WTC11 (cell line): ENCODE measurements at regions not wholly inside any gene's neighbourhood (a gene's known extent, or its start where the extent isn't known, plus 50 kb on each side); places are given as distances from the start of the nearest gene placed in this dataset.

Experiments
- ATAC-seq: fragments of 200-7000 bp; cut with Tn5 transposase; 2 replicates; pipeline ENCODE4 v1.10.0; 2021; ENCODE audit warnings: mild to moderate bottlenecking, moderate library complexity
- CTCF ChIA-PET: fragments of 300-600 bp; sonication (Branson Sonifier 250); formaldehyde crosslinking; loops from one replicate; lab custom pipeline; 2021; ENCODE audit warnings: antibody characterized with exemption; lab: Charles Lee
- POLR2A ChIA-PET: fragments of 350-600 bp; sonication (Branson Sonifier 250); formaldehyde crosslinking; loops from one replicate; lab custom pipeline; 2021; ENCODE audit warnings: antibody characterized with exemption; lab: Charles Lee
- DNase-seq: peaks from one replicate; pipeline ENCODE4 v3.0.0; 2021; ENCODE audit warnings: low spot score
- H3K27ac Mint-ChIP-seq: 2 replicates; pipeline ENCODE4 v1.8.0; 2021; ENCODE audit warnings: mixed read lengths
- H3K27me3 Mint-ChIP-seq: 2 replicates; pipeline ENCODE4 v1.8.0; 2021; ENCODE audit warnings: low read depth, mild to moderate bottlenecking, moderate library complexity, mixed read lengths
- H3K36me3 Mint-ChIP-seq: 2 replicates; pipeline ENCODE4 v1.8.0; 2021; ENCODE audit warnings: mixed read lengths
- H3K4me1 Mint-ChIP-seq: 2 replicates; pipeline ENCODE4 v1.8.0; 2022; ENCODE audit warnings: mixed read lengths
- H3K4me3 Mint-ChIP-seq: 2 replicates; pipeline ENCODE4 v1.8.0; 2021; ENCODE audit warnings: mild to moderate bottlenecking, moderate library complexity, mixed read lengths
- H3K9me3 Mint-ChIP-seq: 2 replicates; pipeline ENCODE4 v1.8.0; 2021; ENCODE audit warnings: mixed read lengths
- ELF4 ChIP-seq: sonication (generic); formaldehyde crosslinking; IDR thresholded peaks from 2 replicates; pipeline ENCODE4 v1.8.1; 2022; ENCODE audit warnings: low read depth, mild to moderate bottlenecking, moderate library complexity, missing genetic modification reagents
- EMX1 ChIP-seq: fragments of 250-450 bp; sonication (Bioruptor Pico); IDR thresholded peaks from 2 replicates; pipeline ENCODE4 v1.8.0; 2021; ENCODE audit warnings: mild to moderate bottlenecking
- GTF2I ChIP-seq: fragments of 250-450 bp; sonication (Bioruptor Pico); conservative IDR thresholded peaks from 2 replicates; pipeline ENCODE4 v1.4.0; 2021; ENCODE audit warnings: mild to moderate bottlenecking
- IRF2 ChIP-seq: sonication (generic); formaldehyde crosslinking; IDR thresholded peaks from 2 replicates; pipeline ENCODE4 v1.8.0; 2022; ENCODE audit warnings: low read depth, missing genetic modification reagents, borderline replicate concordance
- NFYB ChIP-seq: sonication (generic); formaldehyde crosslinking; conservative IDR thresholded peaks from 2 replicates; pipeline ENCODE4 v1.8.0; 2022; ENCODE audit warnings: low read depth, missing genetic modification reagents
- NR1H2 ChIP-seq: sonication (generic); formaldehyde crosslinking; IDR thresholded peaks from 2 replicates; pipeline ENCODE4 v1.9.0; 2021; ENCODE audit warnings: mild to moderate bottlenecking, moderate library complexity, missing genetic modification reagents
- OVOL2 ChIP-seq: fragments of 250-450 bp; sonication (Bioruptor Pico); IDR thresholded peaks from 2 replicates; pipeline ENCODE4 v1.9.0; 2021; ENCODE audit warnings: mild to moderate bottlenecking, borderline replicate concordance
- TCF7 ChIP-seq: sonication (generic); formaldehyde crosslinking; IDR thresholded peaks from 2 replicates; pipeline ENCODE4 v1.8.0; 2022; ENCODE audit warnings: mild to moderate bottlenecking, low read depth, missing genetic modification reagents, moderate library complexity
- TEAD1 ChIP-seq: sonication (generic); formaldehyde crosslinking; IDR thresholded peaks from 2 replicates; pipeline ENCODE4 v1.8.0; 2022; ENCODE audit warnings: mild to moderate bottlenecking, missing genetic modification reagents
- ZNF219 ChIP-seq: sonication (generic); formaldehyde crosslinking; IDR thresholded peaks from 2 replicates; pipeline ENCODE4 v1.8.0; 2023; ENCODE audit warnings: missing genetic modification reagents, mild to moderate bottlenecking, borderline replicate concordance
- ZNF671 ChIP-seq: fragments of 250-450 bp; sonication (Bioruptor Pico); IDR thresholded peaks from 2 replicates; pipeline ENCODE4 v1.8.0; 2021; ENCODE audit warnings: mild to moderate bottlenecking
- TF ChIP-seq, protein P1 (sequence below): fragments of 250-450 bp; sonication (Bioruptor Pico); IDR thresholded peaks from 2 replicates; pipeline ENCODE4 v1.9.0; 2021; ENCODE audit warnings: mild to moderate bottlenecking
- TF ChIP-seq, protein P2 (sequence below): sonication (generic); formaldehyde crosslinking; IDR thresholded peaks from 2 replicates; pipeline ENCODE4 v1.8.1; 2022; ENCODE audit warnings: mild to moderate bottlenecking, missing genetic modification reagents, moderate library complexity, borderline replicate concordance
- TF ChIP-seq, protein P3 (sequence below): sonication (generic); formaldehyde crosslinking; IDR thresholded peaks from 2 replicates; pipeline ENCODE4 v1.8.1; 2023; ENCODE audit warnings: mild to moderate bottlenecking, moderate library complexity, missing genetic modification reagents
- TF ChIP-seq, protein P4 (sequence below): sonication (generic); formaldehyde crosslinking; IDR thresholded peaks from 2 replicates; pipeline ENCODE4 v1.8.0; 2022; ENCODE audit warnings: mild to moderate bottlenecking, missing genetic modification reagents
- TF ChIP-seq, protein P5 (sequence below): sonication (generic); formaldehyde crosslinking; IDR thresholded peaks from 2 replicates; pipeline ENCODE4 v1.8.1; 2022; ENCODE audit warnings: low read depth, missing genetic modification reagents, borderline replicate concordance
- TF ChIP-seq, protein P6 (sequence below): fragments of 250-450 bp; sonication (Bioruptor Pico); IDR thresholded peaks from 2 replicates; pipeline ENCODE4 v1.9.0; 2021; ENCODE audit warnings: mild to moderate bottlenecking, borderline replicate concordance
- TF ChIP-seq, protein P7 (sequence below): sonication (generic); formaldehyde crosslinking; IDR thresholded peaks from 2 replicates; pipeline ENCODE4 v1.8.0; 2022; ENCODE audit warnings: missing genetic modification reagents

DNA sequence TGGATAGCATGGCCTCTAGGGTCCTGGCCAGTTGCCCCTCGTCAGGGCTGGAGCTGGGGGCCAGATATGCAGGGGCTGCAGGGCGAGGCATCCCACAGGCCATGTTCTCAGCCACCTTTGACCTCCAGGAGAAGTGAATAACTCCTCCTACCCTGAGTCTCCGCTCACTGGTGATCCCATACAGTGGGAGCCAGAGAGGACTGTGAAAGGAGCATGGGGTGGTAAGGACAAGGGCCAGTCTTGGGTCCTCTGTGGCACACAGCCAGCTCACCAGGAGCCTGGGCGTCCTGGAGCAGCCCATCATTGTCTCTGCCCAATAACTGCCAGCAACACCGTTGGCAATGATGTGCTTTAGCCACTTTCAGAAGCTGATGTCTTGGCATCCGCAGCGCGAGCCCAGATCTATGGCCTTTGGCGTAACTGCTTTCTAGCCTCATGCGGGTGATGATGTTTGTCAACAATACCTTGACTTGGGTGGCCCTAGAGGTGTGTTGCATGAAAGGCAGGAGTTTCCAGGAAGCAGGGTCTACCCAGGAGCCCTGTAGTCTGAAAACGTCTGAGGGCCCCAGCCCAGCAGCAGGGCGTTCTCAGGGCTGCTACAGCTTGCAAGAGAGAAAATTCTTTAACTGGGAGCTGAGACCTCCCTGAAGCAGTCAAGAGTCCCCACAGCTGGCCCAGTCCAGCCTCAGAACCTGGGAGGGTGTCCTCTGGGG lies 61.1 kb upstream of the IQSEC1 start:
- no peaks in the 10 kb centered on the region for H3K27me3 Mint-ChIP-seq
- H3K27ac Mint-ChIP-seq, result no peak overlapping the region
- ATAC-seq (no peak), DNase-seq (no peak)
- H3K9me3 Mint-ChIP-seq, result no peaks in the 10 kb centered on the region
- no peak overlapping the region for H3K4me3 Mint-ChIP-seq
- ChIA-PET CTCF (interaction anchor here (3.4 kb wide), 1 partner anchor 42 kb away, joined by 14 read pairs; no protein-coding TSS in a partner anchor), POLR2A (no interaction called here)
- H3K36me3 Mint-ChIP-seq, result no peaks in the 10 kb centered on the region
- H3K4me1 Mint-ChIP-seq, result peaks cover 18% of the 10 kb centered on the region
- TF ChIP-seq, protein P1, sequence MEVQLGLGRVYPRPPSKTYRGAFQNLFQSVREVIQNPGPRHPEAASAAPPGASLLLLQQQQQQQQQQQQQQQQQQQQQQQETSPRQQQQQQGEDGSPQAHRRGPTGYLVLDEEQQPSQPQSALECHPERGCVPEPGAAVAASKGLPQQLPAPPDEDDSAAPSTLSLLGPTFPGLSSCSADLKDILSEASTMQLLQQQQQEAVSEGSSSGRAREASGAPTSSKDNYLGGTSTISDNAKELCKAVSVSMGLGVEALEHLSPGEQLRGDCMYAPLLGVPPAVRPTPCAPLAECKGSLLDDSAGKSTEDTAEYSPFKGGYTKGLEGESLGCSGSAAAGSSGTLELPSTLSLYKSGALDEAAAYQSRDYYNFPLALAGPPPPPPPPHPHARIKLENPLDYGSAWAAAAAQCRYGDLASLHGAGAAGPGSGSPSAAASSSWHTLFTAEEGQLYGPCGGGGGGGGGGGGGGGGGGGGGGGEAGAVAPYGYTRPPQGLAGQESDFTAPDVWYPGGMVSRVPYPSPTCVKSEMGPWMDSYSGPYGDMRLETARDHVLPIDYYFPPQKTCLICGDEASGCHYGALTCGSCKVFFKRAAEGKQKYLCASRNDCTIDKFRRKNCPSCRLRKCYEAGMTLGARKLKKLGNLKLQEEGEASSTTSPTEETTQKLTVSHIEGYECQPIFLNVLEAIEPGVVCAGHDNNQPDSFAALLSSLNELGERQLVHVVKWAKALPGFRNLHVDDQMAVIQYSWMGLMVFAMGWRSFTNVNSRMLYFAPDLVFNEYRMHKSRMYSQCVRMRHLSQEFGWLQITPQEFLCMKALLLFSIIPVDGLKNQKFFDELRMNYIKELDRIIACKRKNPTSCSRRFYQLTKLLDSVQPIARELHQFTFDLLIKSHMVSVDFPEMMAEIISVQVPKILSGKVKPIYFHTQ (CRISPR knock-in tag), result no peak
- TF ChIP-seq ZNF219 (CRISPR knock-in tag) (no peak), IRF2 (no peak), TCF7 (CRISPR knock-in tag) (no peak), OVOL2 (no peak), NFYB (no peak), GTF2I (no peak), ZNF671 (CRISPR knock-in tag) (no peak), NR1H2 (CRISPR knock-in tag) (no peak), EMX1 (CRISPR knock-in tag) (no peak), TEAD1 (CRISPR knock-in tag) (no peak), ELF4 (CRISPR knock-in tag) (no peak)
- TF ChIP-seq, protein P2, sequence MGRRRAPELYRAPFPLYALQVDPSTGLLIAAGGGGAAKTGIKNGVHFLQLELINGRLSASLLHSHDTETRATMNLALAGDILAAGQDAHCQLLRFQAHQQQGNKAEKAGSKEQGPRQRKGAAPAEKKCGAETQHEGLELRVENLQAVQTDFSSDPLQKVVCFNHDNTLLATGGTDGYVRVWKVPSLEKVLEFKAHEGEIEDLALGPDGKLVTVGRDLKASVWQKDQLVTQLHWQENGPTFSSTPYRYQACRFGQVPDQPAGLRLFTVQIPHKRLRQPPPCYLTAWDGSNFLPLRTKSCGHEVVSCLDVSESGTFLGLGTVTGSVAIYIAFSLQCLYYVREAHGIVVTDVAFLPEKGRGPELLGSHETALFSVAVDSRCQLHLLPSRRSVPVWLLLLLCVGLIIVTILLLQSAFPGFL (CRISPR knock-in tag), result no peak
- TF ChIP-seq, protein P3, sequence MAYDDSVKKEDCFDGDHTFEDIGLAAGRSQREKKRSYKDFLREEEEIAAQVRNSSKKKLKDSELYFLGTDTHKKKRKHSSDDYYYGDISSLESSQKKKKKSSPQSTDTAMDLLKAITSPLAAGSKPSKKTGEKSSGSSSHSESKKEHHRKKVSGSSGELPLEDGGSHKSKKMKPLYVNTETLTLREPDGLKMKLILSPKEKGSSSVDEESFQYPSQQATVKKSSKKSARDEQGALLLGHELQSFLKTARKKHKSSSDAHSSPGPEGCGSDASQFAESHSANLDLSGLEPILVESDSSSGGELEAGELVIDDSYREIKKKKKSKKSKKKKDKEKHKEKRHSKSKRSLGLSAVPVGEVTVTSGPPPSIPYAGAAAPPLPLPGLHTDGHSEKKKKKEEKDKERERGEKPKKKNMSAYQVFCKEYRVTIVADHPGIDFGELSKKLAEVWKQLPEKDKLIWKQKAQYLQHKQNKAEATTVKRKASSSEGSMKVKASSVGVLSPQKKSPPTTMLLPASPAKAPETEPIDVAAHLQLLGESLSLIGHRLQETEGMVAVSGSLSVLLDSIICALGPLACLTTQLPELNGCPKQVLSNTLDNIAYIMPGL (CRISPR knock-in tag), result no peak
- TF ChIP-seq, protein P4, sequence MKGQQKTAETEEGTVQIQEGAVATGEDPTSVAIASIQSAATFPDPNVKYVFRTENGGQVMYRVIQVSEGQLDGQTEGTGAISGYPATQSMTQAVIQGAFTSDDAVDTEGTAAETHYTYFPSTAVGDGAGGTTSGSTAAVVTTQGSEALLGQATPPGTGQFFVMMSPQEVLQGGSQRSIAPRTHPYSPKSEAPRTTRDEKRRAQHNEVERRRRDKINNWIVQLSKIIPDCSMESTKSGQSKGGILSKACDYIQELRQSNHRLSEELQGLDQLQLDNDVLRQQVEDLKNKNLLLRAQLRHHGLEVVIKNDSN (CRISPR knock-in tag), result no peak
- TF ChIP-seq, protein P5, sequence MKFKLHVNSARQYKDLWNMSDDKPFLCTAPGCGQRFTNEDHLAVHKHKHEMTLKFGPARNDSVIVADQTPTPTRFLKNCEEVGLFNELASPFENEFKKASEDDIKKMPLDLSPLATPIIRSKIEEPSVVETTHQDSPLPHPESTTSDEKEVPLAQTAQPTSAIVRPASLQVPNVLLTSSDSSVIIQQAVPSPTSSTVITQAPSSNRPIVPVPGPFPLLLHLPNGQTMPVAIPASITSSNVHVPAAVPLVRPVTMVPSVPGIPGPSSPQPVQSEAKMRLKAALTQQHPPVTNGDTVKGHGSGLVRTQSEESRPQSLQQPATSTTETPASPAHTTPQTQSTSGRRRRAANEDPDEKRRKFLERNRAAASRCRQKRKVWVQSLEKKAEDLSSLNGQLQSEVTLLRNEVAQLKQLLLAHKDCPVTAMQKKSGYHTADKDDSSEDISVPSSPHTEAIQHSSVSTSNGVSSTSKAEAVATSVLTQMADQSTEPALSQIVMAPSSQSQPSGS, result no peak
- TF ChIP-seq, protein P6, sequence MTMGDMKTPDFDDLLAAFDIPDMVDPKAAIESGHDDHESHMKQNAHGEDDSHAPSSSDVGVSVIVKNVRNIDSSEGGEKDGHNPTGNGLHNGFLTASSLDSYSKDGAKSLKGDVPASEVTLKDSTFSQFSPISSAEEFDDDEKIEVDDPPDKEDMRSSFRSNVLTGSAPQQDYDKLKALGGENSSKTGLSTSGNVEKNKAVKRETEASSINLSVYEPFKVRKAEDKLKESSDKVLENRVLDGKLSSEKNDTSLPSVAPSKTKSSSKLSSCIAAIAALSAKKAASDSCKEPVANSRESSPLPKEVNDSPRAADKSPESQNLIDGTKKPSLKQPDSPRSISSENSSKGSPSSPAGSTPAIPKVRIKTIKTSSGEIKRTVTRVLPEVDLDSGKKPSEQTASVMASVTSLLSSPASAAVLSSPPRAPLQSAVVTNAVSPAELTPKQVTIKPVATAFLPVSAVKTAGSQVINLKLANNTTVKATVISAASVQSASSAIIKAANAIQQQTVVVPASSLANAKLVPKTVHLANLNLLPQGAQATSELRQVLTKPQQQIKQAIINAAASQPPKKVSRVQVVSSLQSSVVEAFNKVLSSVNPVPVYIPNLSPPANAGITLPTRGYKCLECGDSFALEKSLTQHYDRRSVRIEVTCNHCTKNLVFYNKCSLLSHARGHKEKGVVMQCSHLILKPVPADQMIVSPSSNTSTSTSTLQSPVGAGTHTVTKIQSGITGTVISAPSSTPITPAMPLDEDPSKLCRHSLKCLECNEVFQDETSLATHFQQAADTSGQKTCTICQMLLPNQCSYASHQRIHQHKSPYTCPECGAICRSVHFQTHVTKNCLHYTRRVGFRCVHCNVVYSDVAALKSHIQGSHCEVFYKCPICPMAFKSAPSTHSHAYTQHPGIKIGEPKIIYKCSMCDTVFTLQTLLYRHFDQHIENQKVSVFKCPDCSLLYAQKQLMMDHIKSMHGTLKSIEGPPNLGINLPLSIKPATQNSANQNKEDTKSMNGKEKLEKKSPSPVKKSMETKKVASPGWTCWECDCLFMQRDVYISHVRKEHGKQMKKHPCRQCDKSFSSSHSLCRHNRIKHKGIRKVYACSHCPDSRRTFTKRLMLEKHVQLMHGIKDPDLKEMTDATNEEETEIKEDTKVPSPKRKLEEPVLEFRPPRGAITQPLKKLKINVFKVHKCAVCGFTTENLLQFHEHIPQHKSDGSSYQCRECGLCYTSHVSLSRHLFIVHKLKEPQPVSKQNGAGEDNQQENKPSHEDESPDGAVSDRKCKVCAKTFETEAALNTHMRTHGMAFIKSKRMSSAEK (CRISPR knock-in tag), result no peak
- TF ChIP-seq, protein P7, sequence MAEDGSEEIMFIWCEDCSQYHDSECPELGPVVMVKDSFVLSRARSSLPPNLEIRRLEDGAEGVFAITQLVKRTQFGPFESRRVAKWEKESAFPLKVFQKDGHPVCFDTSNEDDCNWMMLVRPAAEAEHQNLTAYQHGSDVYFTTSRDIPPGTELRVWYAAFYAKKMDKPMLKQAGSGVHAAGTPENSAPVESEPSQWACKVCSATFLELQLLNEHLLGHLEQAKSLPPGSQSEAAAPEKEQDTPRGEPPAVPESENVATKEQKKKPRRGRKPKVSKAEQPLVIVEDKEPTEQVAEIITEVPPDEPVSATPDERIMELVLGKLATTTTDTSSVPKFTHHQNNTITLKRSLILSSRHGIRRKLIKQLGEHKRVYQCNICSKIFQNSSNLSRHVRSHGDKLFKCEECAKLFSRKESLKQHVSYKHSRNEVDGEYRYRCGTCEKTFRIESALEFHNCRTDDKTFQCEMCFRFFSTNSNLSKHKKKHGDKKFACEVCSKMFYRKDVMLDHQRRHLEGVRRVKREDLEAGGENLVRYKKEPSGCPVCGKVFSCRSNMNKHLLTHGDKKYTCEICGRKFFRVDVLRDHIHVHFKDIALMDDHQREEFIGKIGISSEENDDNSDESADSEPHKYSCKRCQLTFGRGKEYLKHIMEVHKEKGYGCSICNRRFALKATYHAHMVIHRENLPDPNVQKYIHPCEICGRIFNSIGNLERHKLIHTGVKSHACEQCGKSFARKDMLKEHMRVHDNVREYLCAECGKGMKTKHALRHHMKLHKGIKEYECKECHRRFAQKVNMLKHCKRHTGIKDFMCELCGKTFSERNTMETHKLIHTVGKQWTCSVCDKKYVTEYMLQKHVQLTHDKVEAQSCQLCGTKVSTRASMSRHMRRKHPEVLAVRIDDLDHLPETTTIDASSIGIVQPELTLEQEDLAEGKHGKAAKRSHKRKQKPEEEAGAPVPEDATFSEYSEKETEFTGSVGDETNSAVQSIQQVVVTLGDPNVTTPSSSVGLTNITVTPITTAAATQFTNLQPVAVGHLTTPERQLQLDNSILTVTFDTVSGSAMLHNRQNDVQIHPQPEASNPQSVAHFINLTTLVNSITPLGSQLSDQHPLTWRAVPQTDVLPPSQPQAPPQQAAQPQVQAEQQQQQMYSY (CRISPR knock-in tag), result no peak
